ENCODE measurements at regions not wholly inside any gene's neighbourhood (a gene's known extent, or its start where the extent isn't known, plus 50 kb on each side); places are given as distances from the start of the nearest gene placed in this dataset.
A peak's percentile ranks its signal among the peaks of the same experiment; 100 is the strongest.
"Not testable (repeated sequence)": the region's sequence is repeated elsewhere in the genome, so short reads cannot be mapped to it uniquely, and the experiment has no call there.

- DNase-seq (ENCODE audit: low spot score): peak; percentile 63
Measured at GRCh38 chr6:144434308-144434990, 149.3 kb downstream of the UTRN start.

DNA sequence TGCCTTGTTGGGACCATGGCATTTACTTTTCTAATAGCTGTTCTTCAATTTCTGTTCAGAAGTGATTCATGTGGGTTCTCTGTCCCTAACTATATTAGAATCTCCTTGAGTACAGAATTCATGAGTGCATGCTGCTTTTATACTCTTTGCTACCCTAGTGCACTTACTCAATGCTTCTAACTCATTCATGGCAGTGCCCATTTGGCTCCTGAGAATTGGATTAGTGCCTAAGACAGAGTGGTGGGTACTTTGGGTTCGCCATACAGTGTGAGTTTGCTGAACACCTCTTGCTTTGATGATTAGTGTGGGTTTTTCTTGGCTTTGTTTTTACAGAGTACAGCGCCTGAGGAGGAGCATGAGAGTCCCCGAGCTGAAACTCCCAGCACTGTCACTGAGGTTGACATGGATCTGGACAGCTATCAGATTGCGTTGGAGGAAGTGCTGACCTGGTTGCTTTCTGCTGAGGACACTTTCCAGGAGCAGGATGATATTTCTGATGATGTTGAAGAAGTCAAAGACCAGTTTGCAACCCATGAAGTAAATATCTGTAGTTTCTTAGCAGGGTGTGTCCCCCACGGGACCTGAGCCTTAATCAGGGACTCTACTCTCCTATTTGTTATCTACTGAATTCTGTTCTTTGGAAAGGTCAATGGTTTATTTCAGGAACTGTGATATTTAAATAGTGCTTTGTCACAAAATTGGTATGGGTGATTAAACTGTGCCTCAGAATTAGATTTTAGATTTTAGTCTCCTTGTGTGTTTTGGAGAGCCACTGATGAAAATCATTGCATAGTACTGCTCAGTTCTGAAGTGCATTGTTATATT, 150.7 kb downstream of the UTRN start:
- DNase-seq (ENCODE audit: low spot score): no peak

GRCh38 chr6:144437105-144437504, 152.0 kb downstream of the UTRN start:
- DNase-seq (ENCODE audit: low spot score): no peak

DNA sequence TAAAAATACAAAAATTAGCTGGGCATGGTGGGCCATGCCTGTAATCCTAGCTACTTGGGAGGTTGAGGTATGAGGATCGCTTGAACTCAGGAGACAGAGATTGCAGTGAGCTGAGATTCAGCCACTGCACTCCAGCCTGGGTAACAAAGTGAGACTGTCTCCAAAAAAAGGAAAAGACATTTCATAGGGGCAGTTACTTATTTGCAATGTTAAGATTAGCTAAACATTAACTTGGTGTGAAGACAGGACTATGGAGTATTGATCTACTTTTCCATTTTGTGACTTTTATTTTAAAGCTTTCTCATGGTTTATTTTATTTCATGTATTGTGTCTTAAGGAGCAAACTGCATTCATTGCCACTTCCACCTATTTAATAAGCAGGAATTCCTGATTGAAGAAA, 153.0 kb downstream of the UTRN start:
- no peak for DNase-seq (ENCODE audit: low spot score)

DNA sequence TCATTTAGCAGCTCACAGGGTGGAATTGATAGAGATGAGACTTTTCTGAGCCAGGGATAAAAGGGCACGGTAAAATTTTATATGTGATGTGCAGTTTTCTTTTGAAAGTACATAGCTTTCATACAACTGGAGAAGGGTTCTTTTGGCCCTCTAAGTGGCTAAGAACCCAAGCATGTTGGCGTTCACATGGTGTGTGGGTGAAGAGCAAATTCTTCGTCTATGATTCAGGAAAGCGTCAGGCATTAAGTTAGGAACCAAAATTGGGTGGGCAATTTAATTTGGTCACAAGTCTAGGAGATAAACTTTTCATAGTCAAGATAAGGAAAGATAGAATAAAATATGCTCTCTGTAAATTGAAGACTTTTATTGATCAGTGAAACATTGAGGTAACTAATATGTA, 153.9 kb downstream of the UTRN start:
- DNase-seq (ENCODE audit: low spot score): no peak

- DNase-seq (ENCODE audit: low spot score): not testable (repeated sequence)
Measured at GRCh38 chr6:144441801-144442200, 156.7 kb downstream of the UTRN start.

GRCh38 chr6:144443157-144443556, 158.0 kb downstream of the UTRN start:
- DNase-seq (ENCODE audit: low spot score): no peak

DNA sequence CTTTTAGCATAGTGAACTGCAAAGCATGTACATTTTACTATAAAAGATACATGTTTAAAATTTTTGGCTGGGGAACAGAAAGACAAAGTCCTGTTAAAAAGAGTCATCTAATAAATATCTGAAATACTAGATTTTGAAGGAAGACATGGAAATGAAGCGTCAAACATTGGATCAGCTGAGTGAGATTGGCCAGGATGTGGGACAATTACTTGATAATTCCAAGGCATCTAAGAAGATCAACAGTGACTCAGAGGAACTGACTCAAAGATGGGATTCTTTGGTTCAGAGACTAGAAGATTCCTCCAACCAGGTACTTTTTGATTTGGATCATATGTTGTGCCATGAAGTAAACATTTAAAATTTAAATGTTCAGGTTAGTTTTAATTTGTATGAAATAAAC, 162.3 kb downstream of the UTRN start:
- DNase-seq (ENCODE audit: low spot score): peak; percentile 31

DNA sequence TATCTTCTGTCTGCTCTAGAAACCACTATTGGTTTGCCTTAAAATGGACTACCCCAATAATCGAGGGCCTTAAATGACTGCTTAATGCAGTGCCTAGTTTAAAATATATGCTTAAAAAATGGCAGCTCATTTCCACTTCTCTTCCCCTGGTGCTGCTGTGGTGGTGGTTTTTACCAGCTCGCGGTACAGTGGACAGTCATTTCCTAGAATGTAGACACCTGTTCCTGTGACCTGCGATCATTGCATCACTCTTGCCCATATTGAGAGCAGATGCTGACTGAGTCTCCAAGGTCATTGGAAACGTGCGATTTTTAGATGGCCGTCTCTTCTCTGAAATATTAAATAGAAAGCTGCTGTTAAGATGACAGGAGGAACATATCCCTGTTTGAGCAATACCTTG, 164.1 kb downstream of the UTRN start:
- DNase-seq (ENCODE audit: low spot score): no peak

DNA sequence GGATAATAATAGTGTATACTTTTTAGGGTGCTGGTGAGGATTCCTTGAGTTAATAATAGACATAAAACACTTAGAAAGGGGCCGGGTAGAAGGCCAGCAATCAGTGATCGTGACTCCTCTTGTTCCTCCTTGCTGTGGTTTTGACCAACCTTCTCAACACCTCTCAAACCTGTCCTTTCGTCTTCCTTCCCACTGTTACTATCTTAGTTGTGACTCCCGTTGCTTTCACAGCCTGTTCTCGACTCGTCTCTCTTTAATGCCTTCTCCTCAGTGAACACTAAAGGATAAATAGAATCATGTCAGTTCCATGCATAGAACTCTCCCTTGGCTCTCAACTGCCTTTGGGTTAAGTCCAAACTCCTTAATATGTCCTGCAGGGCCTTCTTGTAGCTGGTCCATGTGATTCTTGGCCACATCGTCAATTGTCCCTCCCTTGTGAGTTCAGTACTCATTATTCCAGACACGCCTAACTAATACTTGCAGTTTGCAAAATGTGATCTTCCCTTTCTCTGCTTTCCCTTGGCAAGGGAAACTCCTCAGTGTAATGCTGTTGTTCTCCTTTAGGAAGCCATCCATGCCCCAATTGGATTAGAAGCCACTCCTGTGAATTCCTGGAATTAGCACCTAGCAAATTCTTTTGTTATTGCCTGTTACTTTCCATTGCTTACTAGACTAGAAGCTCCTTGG, 164.9 kb downstream of the UTRN start:
- DNase-seq (ENCODE audit: low spot score): no peak

DNA sequence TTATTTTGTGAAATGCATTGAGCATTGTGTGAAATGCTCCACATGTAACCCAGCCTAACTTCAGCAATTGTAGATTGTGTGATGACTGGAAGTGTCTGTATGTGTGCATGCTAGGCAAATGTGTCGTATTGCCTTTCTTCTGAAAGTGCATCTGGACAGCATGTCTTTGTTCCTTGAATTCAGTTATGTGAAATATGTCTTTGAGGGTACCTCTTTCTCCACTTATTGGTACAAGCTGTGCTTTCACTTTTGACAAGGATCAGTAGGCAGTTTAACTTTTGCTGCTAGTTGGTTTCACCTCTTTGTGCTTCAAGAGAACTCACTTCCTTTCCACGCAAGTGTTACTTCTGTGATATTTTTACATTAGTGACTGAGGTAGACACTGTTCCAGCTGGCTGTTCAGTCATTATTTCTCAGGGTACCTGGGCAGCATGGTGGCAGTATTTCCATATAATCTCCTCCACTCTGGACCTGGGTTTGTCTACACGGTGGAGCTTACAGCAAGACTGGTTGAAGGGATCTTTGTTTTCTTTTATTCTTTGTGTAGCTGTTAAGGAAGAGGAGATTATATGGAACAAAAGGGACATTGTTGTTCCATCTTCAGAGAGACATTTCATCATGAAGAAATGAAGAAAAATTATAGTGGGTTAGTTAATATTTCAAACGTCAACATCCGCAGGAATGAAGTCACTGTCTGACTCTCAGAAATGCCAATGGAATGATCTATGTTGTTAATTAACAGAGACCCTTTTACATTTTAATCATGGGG, 175.4 kb downstream of the UTRN start:
- no peak for DNase-seq (ENCODE audit: low spot score)

- no peak for DNase-seq (ENCODE audit: low spot score)
Measured at GRCh38 chr6:144462058-144462457, 176.9 kb downstream of the UTRN start.

- no peak for DNase-seq (ENCODE audit: low spot score)
Measured at GRCh38 chr6:144466716-144467115, 181.6 kb downstream of the UTRN start.

DNA sequence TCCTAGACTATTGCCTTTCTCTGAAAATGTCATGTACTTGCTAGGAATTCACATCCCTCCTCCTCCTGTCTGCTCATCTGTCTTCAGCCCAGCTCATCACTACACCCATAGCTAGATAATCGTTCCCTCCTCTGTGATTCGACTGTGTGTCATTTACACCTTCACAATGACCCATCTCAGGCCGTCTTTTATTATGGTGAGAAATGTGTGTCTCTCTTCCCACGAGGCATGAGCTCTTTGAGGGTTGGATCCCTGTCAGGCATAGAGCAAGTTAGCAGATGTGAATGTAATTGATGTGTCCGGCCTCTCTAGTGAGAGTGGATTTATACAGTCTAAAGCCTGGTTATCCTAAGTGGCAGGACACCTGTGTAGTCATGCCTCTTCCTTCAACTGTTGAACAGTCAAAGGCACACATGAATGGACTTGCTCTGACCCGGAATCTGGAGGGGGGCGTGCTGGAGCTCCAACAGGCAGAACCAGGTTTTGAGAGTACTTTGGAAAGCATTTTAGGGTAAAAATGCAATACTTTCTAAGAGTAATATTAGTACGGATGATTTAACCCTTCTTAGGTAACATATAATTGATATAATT, 182.1 kb downstream of the UTRN start:
- DNase-seq (ENCODE audit: low spot score): peak; percentile 7

GRCh38 chr6:144467921-144468320, 182.8 kb downstream of the UTRN start:
- no peak for DNase-seq (ENCODE audit: low spot score)

DNA sequence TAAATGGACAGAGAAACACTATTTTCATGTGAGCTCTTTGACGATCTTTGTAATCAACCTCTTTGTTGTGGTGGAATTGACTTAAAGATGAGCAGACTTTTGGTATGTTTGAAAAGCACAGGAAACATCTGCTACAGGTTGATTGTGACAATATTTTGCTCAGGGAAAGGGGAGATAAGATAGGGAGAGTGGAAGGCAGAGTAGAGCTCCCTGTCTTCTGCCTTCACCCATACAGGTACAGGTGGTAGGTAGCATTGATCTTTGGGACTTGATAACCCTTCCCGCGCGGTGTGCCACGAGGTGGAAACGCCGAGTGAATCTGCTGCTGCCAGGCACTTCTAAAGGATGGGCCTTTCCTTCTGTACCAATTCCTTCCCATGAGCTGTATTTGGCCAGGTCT, 183.6 kb downstream of the UTRN start:
- no peak for DNase-seq (ENCODE audit: low spot score)

DNA sequence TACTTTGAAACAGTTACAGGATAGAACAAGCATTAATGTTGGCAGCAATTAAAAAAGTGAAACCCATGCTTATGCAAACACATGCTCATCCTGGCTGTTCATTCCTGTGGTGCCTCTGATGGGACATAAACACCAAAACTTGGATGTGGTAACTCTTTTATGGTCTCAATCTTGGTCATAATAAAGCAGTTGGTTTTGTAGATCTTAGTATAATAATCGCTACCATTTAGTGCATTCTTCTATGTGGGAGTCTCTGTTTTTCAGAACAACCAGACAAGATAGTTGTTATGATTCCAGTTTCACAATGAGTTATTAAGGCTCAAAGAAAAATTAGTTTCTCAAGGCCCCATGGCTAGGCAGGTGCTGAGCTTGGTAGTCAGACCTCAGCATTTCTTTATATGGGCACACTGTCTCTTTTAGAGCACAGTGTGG, 184.0 kb downstream of the UTRN start:
- no peak for DNase-seq (ENCODE audit: low spot score)

DNA sequence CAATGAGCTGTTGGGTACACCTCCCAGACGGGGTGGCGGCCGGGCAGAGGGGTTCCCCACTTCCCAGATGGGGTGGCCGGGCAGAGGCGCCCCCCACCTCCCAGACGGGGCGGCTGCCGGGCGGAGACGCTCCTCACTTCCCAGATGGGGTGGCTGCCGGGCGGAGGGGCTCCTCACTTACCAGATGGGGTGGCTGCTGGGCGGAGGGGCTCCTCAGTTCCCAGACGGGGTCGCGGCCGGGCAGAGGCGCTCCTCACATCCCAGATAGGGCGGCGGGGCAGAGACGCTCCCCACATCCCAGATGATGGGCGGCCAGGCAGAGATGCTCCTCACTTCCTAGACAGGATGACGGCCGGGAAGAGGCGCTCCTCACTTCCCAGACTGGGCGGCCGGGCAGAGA, 185.1 kb downstream of the UTRN start:
- DNase-seq (ENCODE audit: low spot score): not testable (repeated sequence)

GRCh38 chr6:144471986-144472385, 186.9 kb downstream of the UTRN start:
- DNase-seq (ENCODE audit: low spot score): no peak

DNA sequence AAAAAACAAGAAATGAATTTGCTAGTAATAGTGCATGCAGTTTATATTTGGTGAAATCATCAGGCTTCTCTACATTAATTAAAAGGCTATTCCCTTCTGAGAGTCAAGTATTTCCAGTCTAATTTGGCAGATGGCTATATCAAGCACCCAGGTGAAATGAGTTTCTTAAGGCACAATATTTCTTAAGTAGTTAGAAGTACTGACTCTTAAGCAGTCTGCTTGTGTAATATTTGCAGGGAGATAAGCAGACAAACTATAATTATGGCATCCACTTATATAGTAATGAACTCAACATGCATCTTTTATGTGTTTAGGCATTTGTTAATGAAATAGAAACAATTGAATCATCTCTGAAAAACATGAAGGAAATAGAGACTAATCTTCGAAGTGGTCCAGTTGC, 189.2 kb downstream of the UTRN start:
- no peak for DNase-seq (ENCODE audit: low spot score)

DNA sequence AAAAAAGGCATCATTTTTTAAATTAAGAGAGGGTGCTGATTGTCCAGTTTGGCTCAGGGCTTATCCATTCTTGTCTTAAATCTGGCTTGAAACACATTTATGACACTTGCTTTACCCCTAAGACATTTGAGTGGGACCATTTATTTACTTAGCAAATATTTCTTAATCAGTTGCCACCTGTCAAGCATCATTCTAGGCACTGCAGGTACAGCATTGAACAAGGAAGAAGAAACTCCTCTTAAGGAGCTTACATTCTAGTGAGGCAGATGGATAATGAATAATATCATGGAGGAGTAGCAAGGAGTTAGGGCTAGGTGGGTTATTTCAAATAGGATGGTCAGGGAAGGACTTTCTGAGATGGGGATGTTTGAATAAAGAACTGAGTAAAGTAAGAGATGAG, 189.8 kb downstream of the UTRN start:
- no peak for DNase-seq (ENCODE audit: low spot score)

- DNase-seq (ENCODE audit: low spot score): no peak
Measured at GRCh38 chr6:144475411-144475810, 190.3 kb downstream of the UTRN start.
